Loucy (cell line): ENCODE measurements at regions not wholly inside any gene's neighbourhood (a gene's known extent, or its start where the extent isn't known, plus 50 kb on each side); places are given as distances from the start of the nearest gene placed in this dataset.

Source experiments
- EZH2phosphoT487 ChIP-seq: fragments of 200-600 bp; IDR thresholded peaks from 2 replicates; pipeline ENCODE4 v1.6.1; 2018; ENCODE audit warnings: antibody characterized with exemption, mild to moderate bottlenecking, moderate library complexity, borderline replicate concordance
- TF ChIP-seq, protein P1 (sequence below): fragments of 200-600 bp; sonication (generic); conservative IDR thresholded peaks from 2 replicates; pipeline ENCODE4 v1.5.1; 2014; ENCODE audit warnings: mild to moderate bottlenecking, antibody characterized with exemption, low read length

DNA sequence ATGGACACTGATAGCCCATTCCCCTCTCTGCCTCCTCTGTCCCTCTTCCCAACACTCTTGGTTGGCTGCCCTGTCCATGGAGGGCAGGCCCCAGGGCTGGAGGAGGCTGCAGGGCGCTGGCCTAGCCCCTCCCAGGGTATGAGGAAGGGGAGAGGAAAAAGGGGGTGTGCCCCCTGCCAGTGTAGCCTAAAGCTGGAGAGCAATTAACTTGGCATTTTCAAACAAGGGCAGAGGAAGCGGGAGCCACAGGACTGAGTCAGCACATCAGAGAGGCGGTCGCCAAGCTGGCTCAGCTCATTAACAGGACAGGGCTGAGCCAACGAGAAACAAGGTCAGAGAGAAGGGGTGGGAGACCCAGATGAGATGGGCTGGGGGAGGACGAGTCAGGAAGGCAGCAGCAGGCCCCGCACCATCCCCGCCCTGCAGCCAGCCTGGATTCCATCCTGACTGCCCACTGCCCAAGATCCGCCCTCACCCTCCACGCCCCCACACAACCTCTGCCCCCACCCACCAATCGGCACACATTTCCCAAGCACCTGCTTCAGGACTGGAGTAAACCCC is 76.3 kb downstream of the BUD13 start:
- TF ChIP-seq, protein P1, sequence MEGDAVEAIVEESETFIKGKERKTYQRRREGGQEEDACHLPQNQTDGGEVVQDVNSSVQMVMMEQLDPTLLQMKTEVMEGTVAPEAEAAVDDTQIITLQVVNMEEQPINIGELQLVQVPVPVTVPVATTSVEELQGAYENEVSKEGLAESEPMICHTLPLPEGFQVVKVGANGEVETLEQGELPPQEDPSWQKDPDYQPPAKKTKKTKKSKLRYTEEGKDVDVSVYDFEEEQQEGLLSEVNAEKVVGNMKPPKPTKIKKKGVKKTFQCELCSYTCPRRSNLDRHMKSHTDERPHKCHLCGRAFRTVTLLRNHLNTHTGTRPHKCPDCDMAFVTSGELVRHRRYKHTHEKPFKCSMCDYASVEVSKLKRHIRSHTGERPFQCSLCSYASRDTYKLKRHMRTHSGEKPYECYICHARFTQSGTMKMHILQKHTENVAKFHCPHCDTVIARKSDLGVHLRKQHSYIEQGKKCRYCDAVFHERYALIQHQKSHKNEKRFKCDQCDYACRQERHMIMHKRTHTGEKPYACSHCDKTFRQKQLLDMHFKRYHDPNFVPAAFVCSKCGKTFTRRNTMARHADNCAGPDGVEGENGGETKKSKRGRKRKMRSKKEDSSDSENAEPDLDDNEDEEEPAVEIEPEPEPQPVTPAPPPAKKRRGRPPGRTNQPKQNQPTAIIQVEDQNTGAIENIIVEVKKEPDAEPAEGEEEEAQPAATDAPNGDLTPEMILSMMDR = no peak
- TF ChIP-seq EZH2phosphoT487 = no peak
